GM12874 (cell line): ENCODE measurements at regions not wholly inside any gene's neighbourhood (a gene's known extent, or its start where the extent isn't known, plus 50 kb on each side); places are given as distances from the start of the nearest gene placed in this dataset.

Source experiments
- CTCF ChIP-seq: IDR thresholded peaks from 2 replicates; pipeline ENCODE4 v1.5.1; 2011; ENCODE audit warnings: low read depth, mild to moderate bottlenecking, control low read depth, low read length, moderate library complexity; ENCODE audit not compliant: insufficient read depth

DNA sequence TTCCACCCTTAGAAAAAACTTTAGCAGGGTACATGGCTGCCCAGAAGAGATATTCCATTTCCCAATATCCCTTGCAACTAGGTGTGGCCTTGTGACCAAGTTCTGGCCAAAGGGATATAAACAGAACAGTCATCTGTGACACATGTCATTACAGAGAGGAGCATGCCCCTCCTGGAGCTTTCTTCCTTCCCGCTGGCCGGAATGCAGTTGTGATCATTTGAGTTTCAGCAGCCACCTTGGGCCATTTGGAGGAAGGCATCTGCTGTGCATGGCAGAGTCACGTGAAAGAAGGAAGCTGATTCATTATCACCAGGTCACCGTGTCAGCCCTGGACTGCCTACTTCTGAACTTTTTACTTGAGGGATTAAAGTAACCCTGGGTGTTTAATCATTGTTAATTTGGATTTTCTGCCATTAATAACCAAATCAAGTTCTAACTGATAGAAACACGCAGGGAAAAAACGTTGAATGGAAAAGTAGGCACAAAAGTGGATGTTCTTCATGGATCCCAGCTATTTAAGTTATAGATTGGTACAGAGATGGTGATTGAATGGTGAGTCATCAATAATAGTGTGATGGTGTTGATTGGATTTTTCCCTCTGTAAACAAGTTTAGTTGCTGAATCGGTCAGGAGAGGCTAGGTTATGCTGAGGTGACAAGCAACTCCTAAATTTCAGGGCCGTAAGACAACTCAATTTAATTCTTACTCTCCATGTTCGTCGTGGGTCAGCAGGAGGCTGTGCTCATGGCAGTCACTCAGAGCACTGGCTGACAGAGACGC, 80.7 kb upstream of the CCDC167 start:
- no peak for TF ChIP-seq CTCF

DNA sequence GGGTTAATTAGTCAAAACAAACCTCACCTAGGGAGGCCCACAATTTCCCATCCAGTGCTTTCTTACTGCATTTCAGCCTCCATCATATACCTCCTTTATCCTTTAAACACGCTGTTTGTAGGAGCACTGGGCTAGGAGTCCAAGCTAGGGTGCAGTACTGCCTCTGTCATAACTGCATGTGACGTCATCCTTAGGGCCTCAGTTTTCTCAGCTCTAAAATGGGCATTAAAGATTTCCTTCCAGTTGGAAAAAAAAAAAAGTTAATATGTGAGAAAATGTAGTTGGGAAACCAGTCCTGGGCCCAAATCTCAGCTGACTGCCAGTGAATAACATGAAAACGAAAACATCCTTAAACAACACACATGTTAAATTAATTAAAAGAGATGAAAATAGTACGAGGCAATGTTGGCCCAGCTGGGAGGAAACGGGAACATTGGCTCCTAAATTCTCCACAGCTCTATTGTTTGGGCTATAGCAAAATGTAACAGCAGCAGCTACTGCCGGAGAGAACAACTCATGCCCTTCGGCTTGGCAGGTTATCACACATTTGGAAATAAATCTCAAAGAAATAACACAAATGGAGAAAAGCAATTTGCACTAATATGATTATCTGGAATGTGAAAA, 79.9 kb upstream of the CCDC167 start:
- TF ChIP-seq CTCF, result no peak

GRCh38 chr6:37578104-37578503, 78.4 kb upstream of the CCDC167 start:
- TF ChIP-seq CTCF, result no peak

DNA sequence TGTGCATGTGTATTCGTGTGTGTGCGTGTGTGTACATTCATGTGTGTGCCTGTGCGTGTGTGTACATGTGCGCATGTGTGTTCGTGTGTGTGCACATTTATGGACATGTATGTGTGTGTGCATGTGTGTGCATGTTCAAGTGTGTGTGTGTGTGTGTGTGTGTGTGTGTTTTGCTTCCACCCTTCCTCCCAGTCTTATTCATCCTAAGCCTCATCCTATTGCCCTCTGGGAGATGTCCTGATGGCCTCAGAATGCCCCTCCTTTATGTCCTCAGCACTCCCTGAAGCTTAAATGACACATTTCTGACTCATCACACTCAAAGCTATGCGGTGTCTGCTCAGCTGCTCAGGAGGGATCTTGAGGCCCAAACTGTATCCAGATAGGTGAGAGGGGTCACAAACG, 76.6 kb upstream of the CCDC167 start:
- no peak for TF ChIP-seq CTCF

DNA sequence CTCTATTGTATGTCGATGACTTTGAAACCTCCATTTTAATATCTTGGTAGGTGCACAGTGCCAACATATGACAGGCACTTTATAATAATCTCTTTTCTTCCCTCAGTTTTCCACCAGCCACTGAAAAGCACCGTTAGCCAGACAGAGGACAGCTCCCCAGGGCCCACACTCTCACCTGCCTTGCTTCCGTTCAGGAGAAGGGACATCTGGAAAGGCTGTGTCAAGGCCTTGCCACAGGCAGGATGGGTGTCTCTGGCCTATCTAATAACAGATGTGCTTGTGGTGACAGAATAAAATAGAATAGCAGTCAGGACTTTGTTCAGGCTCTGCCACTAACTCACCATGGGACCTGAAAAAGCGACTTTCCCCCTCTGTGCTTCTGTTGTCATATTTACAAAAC, 75.5 kb upstream of the CCDC167 start:
- TF ChIP-seq CTCF, result no peak

DNA sequence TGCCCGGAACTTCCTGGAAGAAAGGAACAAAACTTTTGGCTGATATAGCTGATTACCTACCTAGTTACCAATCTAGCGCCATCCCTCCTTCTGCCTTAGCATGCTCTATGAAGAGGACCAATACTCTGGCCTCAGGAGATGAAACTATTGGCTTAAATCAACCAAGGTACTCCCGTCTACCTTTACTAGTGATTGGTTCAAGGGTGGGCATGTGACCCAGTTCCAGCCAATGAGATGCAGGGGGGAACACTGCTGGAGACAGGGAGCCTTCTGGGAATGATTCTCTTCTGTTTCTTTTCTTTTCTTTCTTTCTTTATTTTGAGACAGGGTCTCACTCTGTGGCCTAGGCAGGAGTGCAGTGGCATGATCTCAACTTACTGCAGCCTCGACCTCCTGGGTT, 72.6 kb upstream of the CCDC167 start:
- no peak for TF ChIP-seq CTCF

- no peak for TF ChIP-seq CTCF
Observed at GRCh38 chr6:37570482-37571133, 70.9 kb upstream of the CCDC167 start.
